GM12892 (cell line): ENCODE measurements at regions not wholly inside any gene's neighbourhood (a gene's known extent, or its start where the extent isn't known, plus 50 kb on each side); places are given as distances from the start of the nearest gene placed in this dataset.

Experiments
- DNase-seq: peaks from one replicate; pipeline ENCODE4 v3.0.0; 2011; ENCODE audit not compliant: insufficient read length
- FAIRE-seq: peaks from 2 replicates; lab custom pipeline; 2011; peaks lifted over from hg19 to GRCh38; lab: Jason Lieb, UNC
- POLR2A ChIP-seq: IDR thresholded peaks from 2 replicates; pipeline ENCODE4 v1.6.1; 2011; ENCODE audit warnings: low read depth, low read length, control low read depth
- POLR2AphosphoS5 ChIP-seq: IDR thresholded peaks from 2 replicates; pipeline ENCODE4 v1.6.1; 2011; ENCODE audit warnings: low read depth, low read length, control low read depth
- TAF1 ChIP-seq: IDR thresholded peaks from 2 replicates; pipeline ENCODE4 v1.6.1; 2011; ENCODE audit warnings: low read depth, mild to moderate bottlenecking, control low read depth, low read length, borderline replicate concordance

DNA sequence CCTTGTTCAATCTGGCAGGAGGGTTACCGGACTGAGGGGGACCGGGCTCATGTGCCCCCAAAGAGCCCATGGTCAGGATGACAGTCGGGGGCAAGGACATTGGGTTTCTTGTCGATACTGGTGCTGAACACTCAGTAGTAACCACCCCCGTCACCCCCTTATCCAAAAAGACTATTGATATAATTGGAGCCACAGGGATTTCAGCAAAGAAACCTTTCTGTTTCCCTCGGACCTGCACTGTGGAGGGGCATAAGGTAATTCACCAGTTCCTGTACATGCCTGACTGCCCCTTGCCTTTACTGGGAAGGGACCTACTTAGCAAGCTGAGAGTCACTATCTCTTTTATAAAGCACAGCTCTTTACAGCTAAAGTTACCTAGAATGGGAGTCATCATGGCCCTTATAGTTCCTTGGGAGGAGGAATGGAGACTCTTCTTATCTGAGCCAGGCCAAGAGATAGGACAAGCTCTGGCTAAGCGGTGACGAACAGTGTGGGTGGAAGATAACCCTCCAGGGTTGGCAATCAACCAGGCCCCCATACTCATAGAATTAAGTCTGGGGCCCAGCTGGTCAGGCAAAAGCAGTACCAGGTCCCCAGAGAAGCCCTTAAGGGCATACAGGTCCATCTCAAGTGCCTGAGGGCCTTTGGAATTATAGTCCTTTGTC, 603.7 kb downstream of the UQCRFS1 start:
- TF ChIP-seq TAF1 (no peak), POLR2A (no peak), POLR2AphosphoS5 (no peak)
- DNase-seq (no peak), FAIRE-seq (no peak)

- DNase-seq (no peak), FAIRE-seq (no peak)
- TF ChIP-seq POLR2A, result no peak
- TF ChIP-seq TAF1, result no peak
- TF ChIP-seq POLR2AphosphoS5, result no peak
Measured at GRCh38 chr19:28608292-28608691, 604.7 kb downstream of the UQCRFS1 start.

- FAIRE-seq, result no peak
- no peak for DNase-seq
- no peak for TF ChIP-seq POLR2A
- no peak for TF ChIP-seq POLR2AphosphoS5
- TF ChIP-seq TAF1, result no peak
Measured at GRCh38 chr19:28607066-28607583, 605.8 kb downstream of the UQCRFS1 start.

- DNase-seq, result no peak
Measured at GRCh38 chr19:28606269-28607032, 606.5 kb downstream of the UQCRFS1 start.

DNA sequence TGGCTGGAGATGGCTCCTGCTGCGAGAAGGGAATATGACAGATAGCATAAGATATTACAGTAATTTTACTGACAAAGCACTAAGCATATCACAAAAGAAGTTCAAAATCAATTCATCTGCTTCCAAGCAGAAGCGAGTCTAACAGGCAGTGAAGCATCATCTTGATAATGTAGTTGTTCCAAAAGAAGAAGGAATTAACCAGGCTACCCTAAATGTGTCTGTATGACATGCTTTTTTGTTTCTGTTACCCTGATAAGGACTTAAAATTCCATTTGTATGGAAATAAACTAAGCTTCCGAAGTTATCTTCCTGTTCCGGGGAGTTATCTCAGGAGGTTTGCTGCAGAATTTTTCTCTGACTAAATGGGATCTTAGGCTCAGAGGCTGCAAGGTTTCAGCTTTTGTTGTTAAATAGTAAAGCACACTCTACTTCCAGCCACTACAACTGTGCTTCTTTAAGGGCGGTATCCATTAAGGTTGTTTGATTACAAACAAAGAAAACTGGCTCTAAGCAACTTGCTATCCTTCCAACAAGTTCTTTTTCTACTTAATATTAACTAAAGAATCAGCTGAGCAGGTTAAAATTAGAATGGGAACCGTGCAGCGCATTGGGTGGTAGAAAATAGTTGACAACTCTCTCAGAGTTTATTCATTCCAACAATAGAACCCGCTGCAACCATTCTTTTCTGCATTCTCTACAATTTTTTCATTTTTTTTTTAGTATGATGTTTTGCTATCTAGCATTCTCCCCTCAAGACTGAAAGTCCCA, 607.3 kb downstream of the UQCRFS1 start:
- TF ChIP-seq TAF1, result no peak
- no peak for TF ChIP-seq POLR2AphosphoS5
- TF ChIP-seq POLR2A, result no peak
- DNase-seq (no peak), FAIRE-seq (no peak)

More at GRCh38 chr19:28606269-28607032, 606.5 kb downstream of the UQCRFS1 start:
- TF ChIP-seq TAF1 (no peak), POLR2AphosphoS5 (no peak), POLR2A (no peak)
- FAIRE-seq, result no peak

- DNase-seq, result no peak
- TF ChIP-seq POLR2A, result no peak
- TF ChIP-seq POLR2AphosphoS5, result no peak
- no peak for TF ChIP-seq TAF1
- no peak for FAIRE-seq
Measured at GRCh38 chr19:28603453-28603852, 609.5 kb downstream of the UQCRFS1 start.

DNA sequence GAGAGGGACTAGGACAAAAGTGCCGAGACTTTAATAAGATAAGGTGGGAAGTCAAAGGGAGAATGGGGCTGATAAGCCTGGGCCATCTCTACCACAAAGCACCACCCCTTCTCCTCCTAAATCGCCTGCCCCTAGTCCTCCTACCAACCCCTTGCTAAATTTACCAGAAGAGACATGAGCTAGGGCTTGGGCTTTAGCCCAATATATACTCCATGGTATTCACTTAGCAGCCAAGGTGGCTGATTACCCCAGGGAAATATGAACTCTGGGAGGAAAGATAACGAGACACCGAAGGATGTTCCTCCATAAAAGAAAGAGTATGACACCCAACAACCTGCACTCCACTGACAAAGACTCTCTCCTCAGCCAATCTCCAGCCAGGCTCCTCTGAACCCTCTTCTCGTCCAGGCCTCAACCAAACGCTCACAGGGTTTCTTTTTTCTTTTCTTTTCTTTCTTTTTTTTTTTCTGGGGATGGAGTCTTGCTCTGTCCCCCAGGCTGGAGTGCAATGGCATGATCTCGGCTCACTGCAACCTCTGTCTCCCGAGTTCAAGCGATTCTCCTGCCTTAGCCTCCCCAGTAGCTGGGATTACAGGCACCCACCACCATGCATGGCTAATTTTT, 610.2 kb downstream of the UQCRFS1 start:
- no peak for FAIRE-seq
- no peak for DNase-seq
- no peak for TF ChIP-seq POLR2AphosphoS5
- TF ChIP-seq POLR2A, result no peak
- TF ChIP-seq TAF1, result no peak

GRCh38 chr19:28601723-28602440, 611.1 kb downstream of the UQCRFS1 start:
- DNase-seq, result no peak
- TF ChIP-seq POLR2AphosphoS5 (no peak), POLR2A (no peak), TAF1 (no peak)
- no peak for FAIRE-seq

DNA sequence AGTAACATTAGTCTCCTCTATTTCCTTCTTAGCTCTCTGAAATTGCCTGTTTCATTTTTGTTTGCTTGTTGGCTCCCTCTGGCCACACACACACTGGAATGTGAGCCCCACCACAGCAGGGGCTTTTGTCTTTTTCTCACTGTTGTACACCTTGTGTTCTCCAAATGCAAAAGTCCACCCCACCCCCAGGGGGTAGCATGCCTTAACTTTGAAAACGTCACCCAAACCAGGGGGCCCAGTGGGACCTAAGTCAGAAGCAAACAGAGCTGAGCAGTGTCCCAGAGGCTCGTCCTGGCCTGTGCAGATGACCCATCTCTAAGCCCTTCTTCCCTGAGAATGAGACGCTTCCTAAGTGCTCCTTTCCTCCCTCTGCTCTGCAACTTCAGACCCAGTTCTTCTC, 614.1 kb downstream of the UQCRFS1 start:
- FAIRE-seq (no peak), DNase-seq (no peak)
- TF ChIP-seq POLR2A (no peak), POLR2AphosphoS5 (no peak), TAF1 (no peak)

DNA sequence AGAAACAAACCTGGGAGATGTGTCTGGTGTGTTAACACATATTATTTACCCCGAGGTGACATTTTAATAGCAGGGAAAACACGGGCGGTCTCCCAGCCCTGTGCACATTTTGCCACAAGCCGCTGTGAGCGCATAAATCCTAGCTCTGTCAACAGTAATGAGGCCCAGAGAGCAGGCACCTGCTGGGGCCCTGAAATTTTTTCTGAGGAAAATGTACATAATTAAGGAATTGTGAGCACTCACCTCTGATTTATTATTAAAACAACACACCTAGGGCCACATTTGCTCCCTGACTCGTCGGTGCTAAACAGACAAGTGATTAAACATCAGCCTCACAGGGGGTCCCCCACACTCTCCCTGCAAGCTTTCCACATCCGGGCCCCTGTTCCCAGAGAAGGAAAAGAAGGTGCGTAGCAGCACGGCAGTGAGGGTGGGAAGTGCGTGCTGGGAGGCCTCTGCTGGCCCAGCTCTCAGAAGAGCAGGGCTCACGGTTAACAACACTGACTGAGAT, 616.3 kb downstream of the UQCRFS1 start:
- FAIRE-seq, result no peak
- TF ChIP-seq POLR2A (no peak), TAF1 (no peak), POLR2AphosphoS5 (no peak)
- DNase-seq, result no peak
